A549 (cell line): ENCODE measurements at regions not wholly inside any gene's neighbourhood (a gene's known extent, or its start where the extent isn't known, plus 50 kb on each side); places are given as distances from the start of the nearest gene placed in this dataset.

Experiments used
- ATAC-seq, 2 experiments: fragments of 200-7000 bp in 1 of 2; fragments of >200 bp in 1 of 2; cut with Nextera tagmentation in 1 of 2; cut with Tn5 transposase in 1 of 2; 3 replicates each; pipeline versions ENCODE4 v1.8.0 to v1.9.1; 2018 to 2020; ENCODE audit warnings: mild to moderate bottlenecking in 1 of 2, moderate library complexity in 1 of 2
- CTCF ChIA-PET: fragments of 300-600 bp; sonication (Branson Sonifier 250); formaldehyde crosslinking; extraction: SDS; loops from one replicate; lab custom pipeline; 2021; ENCODE audit warnings: antibody characterized with exemption, inconsistent platforms; lab: Yijun Ruan, JAX
- POLR2A ChIA-PET: fragments of 350-600 bp; formaldehyde crosslinking; extraction: SDS; loops from one replicate; lab custom pipeline; 2021; ENCODE audit warnings: antibody characterized with exemption, inconsistent platforms; lab: Yijun Ruan, JAX
- DNase-seq, 2 experiments: peaks; one replicate each; pipeline versions ENCODE4 v3.0.0 to v3.0.0-alpha.2; 2011 to 2016; ENCODE audit warnings: low read depth in 1 of 2, low spot score in 1 of 2
- FAIRE-seq: peaks from 2 replicates; lab custom pipeline; 2011; peaks lifted over from hg19 to GRCh38; lab: Jason Lieb, UNC
- H3K27ac ChIP-seq, 2 experiments: fragments of >200 bp; sonication (Bioruptor Twin); formaldehyde crosslinking; 3 replicates each; pipeline ENCODE4 v1.5.1; 2016 to 2017
- H3K4me1 ChIP-seq: fragments of >200 bp; sonication (Bioruptor Twin); formaldehyde crosslinking; 3 replicates; pipeline ENCODE4 v1.6.1; 2016
- H3K4me2 ChIP-seq: fragments of >200 bp; sonication (Bioruptor Twin); formaldehyde crosslinking; 3 replicates; pipeline ENCODE4 v1.6.1; 2016
- H3K4me3 ChIP-seq: fragments of >200 bp; sonication (Bioruptor Twin); formaldehyde crosslinking; 3 replicates; pipeline ENCODE4 v1.5.1; 2016
- H3K9me3 ChIP-seq: fragments of >200 bp; sonication (Bioruptor Twin); formaldehyde crosslinking; 3 replicates; pipeline ENCODE4 v1.6.1; 2016
- ATOH8 ChIP-seq: fragments of 250-450 bp; sonication (Bioruptor Pico); IDR thresholded peaks from 2 replicates; pipeline ENCODE4 v1.5.0; 2020; ENCODE audit warnings: low read depth, mild to moderate bottlenecking, moderate library complexity
- CHD4 ChIP-seq: fragments of 200-600 bp; sonication (generic); IDR thresholded peaks from 2 replicates; pipeline ENCODE4 v1.6.1; 2016; ENCODE audit warnings: antibody characterized with exemption, mild to moderate bottlenecking, borderline replicate concordance
- EHF ChIP-seq: fragments of 250-450 bp; sonication (Bioruptor Pico); IDR thresholded peaks from 2 replicates; pipeline ENCODE4 v1.5.0; 2020; ENCODE audit warnings: mild to moderate bottlenecking
- EHMT2 ChIP-seq: fragments of 200-600 bp; sonication (generic); IDR thresholded peaks from 2 replicates; pipeline ENCODE4 v1.6.1; 2016; ENCODE audit warnings: antibody characterized with exemption, low read depth, mild to moderate bottlenecking, moderate library complexity
- EP300 ChIP-seq, 2 experiments: fragments of >200 bp; sonication (Bioruptor Twin); formaldehyde crosslinking; IDR thresholded peaks; 2 replicates in 1 of 2; 3 replicates in 1 of 2; pipeline ENCODE4 v1.6.1; 2016 to 2017
- FOSL2 ChIP-seq, 2 experiments: fragments of 450-650 bp in 1 of 2; fragments of >200 bp in 1 of 2; sonication (Bioruptor Twin) in 1 of 2; formaldehyde crosslinking; IDR thresholded peaks; 2 replicates each; pipeline versions ENCODE4 v1.5.0 to v1.6.1; 2016 to 2020; ENCODE audit warnings: mild to moderate bottlenecking in 1 of 2, moderate library complexity in 1 of 2
- FOXS1 ChIP-seq: fragments of 250-450 bp; sonication (Bioruptor Pico); IDR thresholded peaks from 2 replicates; pipeline ENCODE4 v1.5.0; 2020; ENCODE audit warnings: mild to moderate bottlenecking, moderate library complexity
- GATA3 ChIP-seq: IDR thresholded peaks from 2 replicates; pipeline ENCODE4 v1.6.1; 2012; ENCODE audit warnings: borderline replicate concordance
- HOXB13 ChIP-seq: fragments of 250-450 bp; sonication (Bioruptor Pico); IDR thresholded peaks from 2 replicates; pipeline ENCODE4 v1.5.0; 2020; ENCODE audit warnings: low read depth, mild to moderate bottlenecking, moderate library complexity
- KDM1A ChIP-seq: fragments of 200-600 bp; sonication (generic); IDR thresholded peaks from 2 replicates; pipeline ENCODE4 v1.6.1; 2016; ENCODE audit warnings: low read depth, mild to moderate bottlenecking
- KDM5A ChIP-seq: fragments of 200-600 bp; sonication (generic); IDR thresholded peaks from 2 replicates; pipeline ENCODE4 v1.6.1; 2016; ENCODE audit warnings: antibody characterized with exemption, mild to moderate bottlenecking
- MAZ ChIP-seq: fragments of 150-350 bp; IDR thresholded peaks from 2 replicates; pipeline ENCODE4 v1.6.1; 2014; ENCODE audit warnings: antibody characterized with exemption, low read depth, low read length, borderline replicate concordance
- MYC ChIP-seq: IDR thresholded peaks from 2 replicates; pipeline ENCODE4 v1.6.1; 2012; ENCODE audit warnings: mild to moderate bottlenecking, inconsistent platforms, low read length, improper control_type of control experiment, borderline replicate concordance
- PBX3 ChIP-seq: IDR thresholded peaks from 2 replicates; pipeline ENCODE4 v1.6.1; 2012
- POLR2A ChIP-seq: IDR thresholded peaks from 2 replicates; pipeline ENCODE4 v1.6.1; 2012; ENCODE audit warnings: mild to moderate bottlenecking, low read length
- RAD21 ChIP-seq, 2 experiments: fragments of >200 bp in 1 of 2; sonication (Bioruptor Twin) in 1 of 2; formaldehyde crosslinking in 1 of 2; IDR thresholded peaks in 1 of 2; conservative IDR thresholded peaks in 1 of 2; 2 replicates in 1 of 2; 3 replicates in 1 of 2; pipeline ENCODE4 v1.6.1; 2012 to 2018; ENCODE audit warnings: inconsistent platforms in 1 of 2
- RCOR1 ChIP-seq: fragments of 150-350 bp; IDR thresholded peaks from 2 replicates; pipeline ENCODE4 v1.6.1; 2014; ENCODE audit warnings: antibody characterized with exemption, low read length, low read depth
- SMC3 ChIP-seq: fragments of >200 bp; sonication (Bioruptor Twin); formaldehyde crosslinking; IDR thresholded peaks from 3 replicates; pipeline ENCODE4 v1.6.1; 2018; ENCODE audit warnings: inconsistent platforms
- SREBF2 ChIP-seq: fragments of 450-650 bp; IDR thresholded peaks from 2 replicates; pipeline ENCODE4 v1.6.1; 2014; ENCODE audit warnings: mild to moderate bottlenecking, moderate library complexity
- TP53 ChIP-seq: fragments of 250-450 bp; sonication (Bioruptor Pico); IDR thresholded peaks from 2 replicates; pipeline ENCODE4 v1.5.0; 2021; ENCODE audit warnings: mild to moderate bottlenecking, moderate library complexity
- WGBS: methylation state at CpG from one replicate; pipeline ENCODE4 v1.1.6; 2017; ENCODE audit errors: missing lambda C conversion rate; 5-methylcytosine and 5-hydroxymethylcytosine counted together
- TF ChIP-seq, protein P1 (sequence below): fragments of >200 bp; sonication (Bioruptor Twin); formaldehyde crosslinking; IDR thresholded peaks from 3 replicates; pipeline ENCODE4 v1.5.1; 2016
- TF ChIP-seq, protein P2 (sequence below): IDR thresholded peaks from 2 replicates; pipeline ENCODE4 v1.6.1; 2012

DNA sequence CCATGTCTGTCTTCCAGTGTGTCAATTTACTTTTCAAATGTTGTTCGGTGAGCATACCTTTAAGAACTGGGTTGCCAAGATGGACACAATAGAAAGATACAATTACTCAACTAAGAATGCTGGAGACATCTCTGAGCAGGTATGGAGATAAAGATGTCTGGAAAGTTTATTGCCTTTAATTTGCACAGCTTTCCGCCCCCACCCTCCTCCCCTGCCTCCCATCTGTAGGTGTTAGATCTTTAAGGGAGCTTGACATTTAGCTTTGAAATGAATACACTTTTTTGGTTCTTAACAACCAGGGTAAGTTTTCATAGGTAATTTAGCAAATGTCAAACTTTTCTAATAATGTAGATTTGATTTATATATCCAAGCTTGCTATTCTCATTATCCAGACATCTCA, 104.4 kb downstream of the BTBD3 start:
- Histone ChIP-seq H3K4me2 (no peak overlapping the region), H3K9me3 (0 out of 3 replicates have a peak, but pooled peaks cover 2% of the 10 kb centered on the region), H3K4me3 (no peak overlapping the region), H3K27ac (no peak overlapping the region), H3K4me1 (no peaks in the 10 kb centered on the region)
- CTCF ChIA-PET = interaction anchor here (1.7 kb wide), 1 partner anchor 9 kb away, joined by 4 read pairs; no protein-coding TSS in a partner anchor
- DNase-seq (no peak), FAIRE-seq (no peak), ATAC-seq (no peak)
- WGBS = 32% methylated on average over 2 of the region's 2 CpGs
- TF ChIP-seq EP300 (IDR thresholded peaks at IDR 0.05) = no peak
- TF ChIP-seq TP53 (CRISPR knock-in tag) = no peak
- no peak for TF ChIP-seq CHD4
- no peak for TF ChIP-seq FOXS1 (CRISPR knock-in tag)
- no peak for TF ChIP-seq PBX3
- no peak for TF ChIP-seq FOSL2 (IDR thresholded peaks at IDR 0.05)
- no peak for TF ChIP-seq FOSL2 (CRISPR knock-in tag; IDR thresholded peaks at IDR 0.05)
- TF ChIP-seq KDM1A = no peak
- TF ChIP-seq SREBF2 = no peak
- TF ChIP-seq ATOH8 (CRISPR knock-in tag) = no peak
- no peak for TF ChIP-seq RCOR1
- TF ChIP-seq MYC = no peak
- no peak for TF ChIP-seq GATA3
- TF ChIP-seq POLR2A = no peak
- POLR2A ChIA-PET = no interaction called here

GRCh38 chr20:12023194-12023795, 105.6 kb downstream of the BTBD3 start:
- H3K9me3 ChIP-seq = 0 out of 3 replicates have a peak, but pooled peaks cover 2% of the 10 kb centered on the region
- FAIRE-seq = no peak
- ATAC-seq = no peak
- no peak overlapping the region for H3K4me3 ChIP-seq
- H3K4me2 ChIP-seq = no peak overlapping the region
- H3K27ac ChIP-seq = no peak overlapping the region
- TF ChIP-seq, protein P1, sequence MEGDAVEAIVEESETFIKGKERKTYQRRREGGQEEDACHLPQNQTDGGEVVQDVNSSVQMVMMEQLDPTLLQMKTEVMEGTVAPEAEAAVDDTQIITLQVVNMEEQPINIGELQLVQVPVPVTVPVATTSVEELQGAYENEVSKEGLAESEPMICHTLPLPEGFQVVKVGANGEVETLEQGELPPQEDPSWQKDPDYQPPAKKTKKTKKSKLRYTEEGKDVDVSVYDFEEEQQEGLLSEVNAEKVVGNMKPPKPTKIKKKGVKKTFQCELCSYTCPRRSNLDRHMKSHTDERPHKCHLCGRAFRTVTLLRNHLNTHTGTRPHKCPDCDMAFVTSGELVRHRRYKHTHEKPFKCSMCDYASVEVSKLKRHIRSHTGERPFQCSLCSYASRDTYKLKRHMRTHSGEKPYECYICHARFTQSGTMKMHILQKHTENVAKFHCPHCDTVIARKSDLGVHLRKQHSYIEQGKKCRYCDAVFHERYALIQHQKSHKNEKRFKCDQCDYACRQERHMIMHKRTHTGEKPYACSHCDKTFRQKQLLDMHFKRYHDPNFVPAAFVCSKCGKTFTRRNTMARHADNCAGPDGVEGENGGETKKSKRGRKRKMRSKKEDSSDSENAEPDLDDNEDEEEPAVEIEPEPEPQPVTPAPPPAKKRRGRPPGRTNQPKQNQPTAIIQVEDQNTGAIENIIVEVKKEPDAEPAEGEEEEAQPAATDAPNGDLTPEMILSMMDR = no peak
- TF ChIP-seq MAZ (no peak), MYC (no peak), EHMT2 (no peak), KDM1A (no peak), SMC3 (no peak), HOXB13 (CRISPR knock-in tag) (no peak), KDM5A (no peak), EHF (CRISPR knock-in tag) (no peak)
- CTCF ChIA-PET = interaction anchor here (1.0 to 1.3 kb wide), 2 partner anchors 10 to 11 kb away, joined by 3 to 5 read pairs; no protein-coding TSS in a partner anchor
- 43% methylated on average over 3 of the region's 3 CpGs for WGBS
- POLR2A ChIA-PET = no interaction called here
- no peak for DNase-seq
- no peaks in the 10 kb centered on the region for H3K4me1 ChIP-seq

- ATAC-seq (no peak), DNase-seq (no peak), FAIRE-seq (no peak)
- no peak overlapping the region for H3K4me3 ChIP-seq
- no peak overlapping the region for H3K27ac ChIP-seq
- TF ChIP-seq, protein P2, sequence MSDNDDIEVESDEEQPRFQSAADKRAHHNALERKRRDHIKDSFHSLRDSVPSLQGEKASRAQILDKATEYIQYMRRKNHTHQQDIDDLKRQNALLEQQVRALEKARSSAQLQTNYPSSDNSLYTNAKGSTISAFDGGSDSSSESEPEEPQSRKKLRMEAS = no peak
- no peak for TF ChIP-seq RAD21 (conservative IDR thresholded peaks at IDR 0.05 in 1 of 2, IDR thresholded peaks at IDR 0.05 in 1 of 2)
- POLR2A ChIA-PET = no interaction called here
- no peak overlapping the region for H3K4me2 ChIP-seq
- no peaks in the 10 kb centered on the region for H3K4me1 ChIP-seq
- CTCF ChIA-PET = interaction anchor here (1.3 kb wide), 1 partner anchor 9 kb away, joined by 4 read pairs; no protein-coding TSS in a partner anchor
- no peaks in the 10 kb centered on the region for H3K9me3 ChIP-seq
- 9% methylated on average over 6 of the region's 6 CpGs for WGBS
Observed at GRCh38 chr20:12028771-12029170, 111.1 kb downstream of the BTBD3 start.
